ENCODE measurements at regions not wholly inside any gene's neighbourhood (a gene's known extent, or its start where the extent isn't known, plus 50 kb on each side); places are given as distances from the start of the nearest gene placed in this dataset.

DNA sequence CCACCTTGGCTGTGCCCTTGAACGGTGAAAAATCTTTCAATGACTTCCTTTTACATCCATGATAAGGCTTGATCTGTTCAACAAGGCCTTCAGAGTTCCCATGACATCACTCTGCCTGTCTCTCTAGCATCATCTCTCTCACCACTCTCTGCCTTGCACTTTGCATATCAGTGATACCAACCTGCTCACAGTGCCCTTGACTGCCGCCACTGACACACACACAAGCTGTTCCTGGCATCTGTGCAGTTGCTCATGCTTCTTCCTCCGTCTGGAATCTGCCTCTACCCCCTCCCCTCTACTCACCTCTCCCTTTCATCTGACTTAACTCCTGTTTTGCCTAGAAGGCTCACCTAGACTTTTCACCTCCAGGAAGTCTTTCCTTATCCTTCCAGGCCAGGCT is 79.1 kb upstream of the SEC11C start (continued):
- TF ChIP-seq, protein P1, sequence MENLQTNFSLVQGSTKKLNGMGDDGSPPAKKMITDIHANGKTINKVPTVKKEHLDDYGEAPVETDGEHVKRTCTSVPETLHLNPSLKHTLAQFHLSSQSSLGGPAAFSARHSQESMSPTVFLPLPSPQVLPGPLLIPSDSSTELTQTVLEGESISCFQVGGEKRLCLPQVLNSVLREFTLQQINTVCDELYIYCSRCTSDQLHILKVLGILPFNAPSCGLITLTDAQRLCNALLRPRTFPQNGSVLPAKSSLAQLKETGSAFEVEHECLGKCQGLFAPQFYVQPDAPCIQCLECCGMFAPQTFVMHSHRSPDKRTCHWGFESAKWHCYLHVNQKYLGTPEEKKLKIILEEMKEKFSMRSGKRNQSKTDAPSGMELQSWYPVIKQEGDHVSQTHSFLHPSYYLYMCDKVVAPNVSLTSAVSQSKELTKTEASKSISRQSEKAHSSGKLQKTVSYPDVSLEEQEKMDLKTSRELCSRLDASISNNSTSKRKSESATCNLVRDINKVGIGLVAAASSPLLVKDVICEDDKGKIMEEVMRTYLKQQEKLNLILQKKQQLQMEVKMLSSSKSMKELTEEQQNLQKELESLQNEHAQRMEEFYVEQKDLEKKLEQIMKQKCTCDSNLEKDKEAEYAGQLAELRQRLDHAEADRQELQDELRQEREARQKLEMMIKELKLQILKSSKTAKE (IDR thresholded peaks at IDR 0.05; ENCODE audit: low read depth, poor library complexity, severe bottlenecking): no peak
- no peak for TF ChIP-seq GATAD2B (conservative IDR thresholded peaks at IDR 0.05; ENCODE audit: low read depth)
- TF ChIP-seq, protein P2, sequence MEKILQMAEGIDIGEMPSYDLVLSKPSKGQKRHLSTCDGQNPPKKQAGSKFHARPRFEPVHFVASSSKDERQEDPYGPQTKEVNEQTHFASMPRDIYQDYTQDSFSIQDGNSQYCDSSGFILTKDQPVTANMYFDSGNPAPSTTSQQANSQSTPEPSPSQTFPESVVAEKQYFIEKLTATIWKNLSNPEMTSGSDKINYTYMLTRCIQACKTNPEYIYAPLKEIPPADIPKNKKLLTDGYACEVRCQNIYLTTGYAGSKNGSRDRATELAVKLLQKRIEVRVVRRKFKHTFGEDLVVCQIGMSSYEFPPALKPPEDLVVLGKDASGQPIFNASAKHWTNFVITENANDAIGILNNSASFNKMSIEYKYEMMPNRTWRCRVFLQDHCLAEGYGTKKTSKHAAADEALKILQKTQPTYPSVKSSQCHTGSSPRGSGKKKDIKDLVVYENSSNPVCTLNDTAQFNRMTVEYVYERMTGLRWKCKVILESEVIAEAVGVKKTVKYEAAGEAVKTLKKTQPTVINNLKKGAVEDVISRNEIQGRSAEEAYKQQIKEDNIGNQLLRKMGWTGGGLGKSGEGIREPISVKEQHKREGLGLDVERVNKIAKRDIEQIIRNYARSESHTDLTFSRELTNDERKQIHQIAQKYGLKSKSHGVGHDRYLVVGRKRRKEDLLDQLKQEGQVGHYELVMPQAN (conservative IDR thresholded peaks at IDR 0.05): no peak
- no peak for TF ChIP-seq CBFB (IDR thresholded peaks at IDR 0.05; ENCODE audit: low read depth)

DNA sequence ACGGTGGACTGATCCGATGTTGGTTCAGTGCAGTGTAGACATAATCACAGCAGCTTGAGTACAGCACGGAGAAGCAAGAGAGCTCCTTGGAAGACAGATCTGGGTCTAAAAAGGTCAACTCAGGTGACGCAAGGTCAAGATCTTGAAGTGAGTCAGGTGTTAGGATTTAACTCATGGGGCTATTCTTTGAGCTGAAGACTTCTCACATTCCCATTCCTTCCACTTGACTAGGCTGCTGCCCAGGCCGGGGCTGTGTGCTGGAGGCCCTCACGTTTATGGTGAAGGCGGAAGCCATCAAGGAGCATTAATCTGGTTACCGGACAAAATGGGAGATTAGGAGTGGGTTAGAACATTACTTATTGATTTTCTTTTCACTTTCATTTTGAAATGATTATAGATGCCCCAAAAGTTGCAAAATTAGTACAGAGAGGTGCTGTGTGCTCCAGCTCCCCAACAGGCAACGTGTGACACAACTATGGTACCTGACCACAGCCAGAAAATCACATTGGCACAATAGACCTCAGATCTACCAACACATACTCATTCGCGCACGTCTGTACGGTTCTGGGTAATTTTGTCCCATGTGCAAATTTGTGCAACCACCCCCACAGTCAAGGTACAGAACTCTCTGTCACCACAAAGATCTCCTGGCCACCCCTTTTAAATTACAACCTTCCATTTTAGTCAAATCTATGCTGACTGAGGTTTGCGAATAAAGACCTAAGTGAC is 77.6 kb upstream of the SEC11C start:
- Histone ChIP-seq H3K4me1 (ENCODE audit: control insufficient read depth, insufficient read depth, low read length) (peaks cover 14% of the 10 kb centered on the region), H3K27ac (ENCODE audit: control insufficient read depth, insufficient read depth) (no peak overlapping the region), H2AFZ (ENCODE audit: control insufficient read depth, low read depth, low read length) (peak overlapping the region; percentile 24; the same call in 1 of the 2 replicates), H3K27me3 (replicated peaks in 1 of 2; ENCODE audit: control insufficient read depth in 2 of 2, insufficient read depth in 2 of 2, low read length in 1 of 2) (no peaks in the 10 kb centered on the region; a peak in 3 of 4 replicates), H3K4me2 (ENCODE audit: control insufficient read depth, insufficient read depth) (peak overlapping the region; percentile 59), H3K9ac (ENCODE audit: control insufficient read depth, insufficient read depth, low read length) (no peak overlapping the region), H4K20me1 (ENCODE audit: control insufficient read depth, insufficient read depth) (no peaks in the 10 kb centered on the region), H3K36me3 (ENCODE audit: control insufficient read depth in 2 of 2, insufficient read depth in 2 of 2, low read length in 1 of 2) (no peaks in the 10 kb centered on the region), H3K79me2 (ENCODE audit: control insufficient read depth, insufficient read depth, low read length) (no peaks in the 10 kb centered on the region), H3K4me3 (no peak overlapping the region), H3K9me3 (replicated peaks; ENCODE audit: control insufficient read depth, insufficient read depth, low read length) (no peaks in the 10 kb centered on the region)
- SMC1A ChIA-PET (ENCODE audit: uncharacterized antibody, unreplicated experiment): interaction anchor here (1.0 to 4.8 kb wide), 4 partner anchors 280 to 293 kb away, joined by 3 to 34 read pairs (median 4); no protein-coding TSS in a partner anchor
- intact Hi-C loops (cut with micrococcal nuclease; ENCODE audit: unreplicated experiment) (no loop called here), in situ Hi-C loops (cut with MboI) (loop anchor here (5.0 to 25.0 kb wide), 2 partner anchors 535 to 575 kb away; no protein-coding TSS in a partner anchor)
- FAIRE-seq: no peak
- WGBS (ENCODE audit: insufficient coverage, insufficient replicate concordance, low lambda C conversion rate, missing lambda C conversion rate): 44% methylated on average over 14 of the region's 14 CpGs
- peak; percentile 27 for DNase-seq (ENCODE audit: low read depth, low spot score)
- CTCF ChIA-PET: interaction anchor here (0.6 to 9.5 kb wide), 6 partner anchors 8 to 532 kb away, joined by 3 to 118 read pairs (median 8); no protein-coding TSS in a partner anchor
- peak; percentile 32 for ATAC-seq
- no TSS peak for BruUV-seq (replicated peaks)
- RAD21 ChIA-PET (ENCODE audit: unreplicated experiment): interaction anchor here (0.6 to 1.7 kb wide), 3 partner anchors 9 to 1318 kb away, joined by 3 to 5 read pairs (median 4); no protein-coding TSS in a partner anchor
- POLR2A ChIA-PET: no interaction called here
- TF ChIP-seq KAT2A (conservative IDR thresholded peaks at IDR 0.05; ENCODE audit: control insufficient read depth, low read depth, low read length): no peak
- TF ChIP-seq RUNX3 (IDR thresholded peaks at IDR 0.05; ENCODE audit: low read length): peak; percentile 32
- peak; percentile 32; the same call in 1 of the 2 replicates for TF ChIP-seq NFIC (IDR thresholded peaks at IDR 0.05; ENCODE audit: low read depth, low read length)
- TF ChIP-seq, protein P3, sequence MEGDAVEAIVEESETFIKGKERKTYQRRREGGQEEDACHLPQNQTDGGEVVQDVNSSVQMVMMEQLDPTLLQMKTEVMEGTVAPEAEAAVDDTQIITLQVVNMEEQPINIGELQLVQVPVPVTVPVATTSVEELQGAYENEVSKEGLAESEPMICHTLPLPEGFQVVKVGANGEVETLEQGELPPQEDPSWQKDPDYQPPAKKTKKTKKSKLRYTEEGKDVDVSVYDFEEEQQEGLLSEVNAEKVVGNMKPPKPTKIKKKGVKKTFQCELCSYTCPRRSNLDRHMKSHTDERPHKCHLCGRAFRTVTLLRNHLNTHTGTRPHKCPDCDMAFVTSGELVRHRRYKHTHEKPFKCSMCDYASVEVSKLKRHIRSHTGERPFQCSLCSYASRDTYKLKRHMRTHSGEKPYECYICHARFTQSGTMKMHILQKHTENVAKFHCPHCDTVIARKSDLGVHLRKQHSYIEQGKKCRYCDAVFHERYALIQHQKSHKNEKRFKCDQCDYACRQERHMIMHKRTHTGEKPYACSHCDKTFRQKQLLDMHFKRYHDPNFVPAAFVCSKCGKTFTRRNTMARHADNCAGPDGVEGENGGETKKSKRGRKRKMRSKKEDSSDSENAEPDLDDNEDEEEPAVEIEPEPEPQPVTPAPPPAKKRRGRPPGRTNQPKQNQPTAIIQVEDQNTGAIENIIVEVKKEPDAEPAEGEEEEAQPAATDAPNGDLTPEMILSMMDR (IDR thresholded peaks at IDR 0.05 in 2 of 3, conservative IDR thresholded peaks at IDR 0.05 in 1 of 3; ENCODE audit: control insufficient read depth in 2 of 3, extremely low read depth in 1 of 3, insufficient read depth in 1 of 3, low read depth in 3 of 3, low read length in 3 of 3): no peak
- TF ChIP-seq HDAC6 (IDR thresholded peaks at IDR 0.05; ENCODE audit: unreplicated experiment): no peak
- TF ChIP-seq CREM (IDR thresholded peaks at IDR 0.05; ENCODE audit: low read depth): no peak
- TF ChIP-seq, protein P4, sequence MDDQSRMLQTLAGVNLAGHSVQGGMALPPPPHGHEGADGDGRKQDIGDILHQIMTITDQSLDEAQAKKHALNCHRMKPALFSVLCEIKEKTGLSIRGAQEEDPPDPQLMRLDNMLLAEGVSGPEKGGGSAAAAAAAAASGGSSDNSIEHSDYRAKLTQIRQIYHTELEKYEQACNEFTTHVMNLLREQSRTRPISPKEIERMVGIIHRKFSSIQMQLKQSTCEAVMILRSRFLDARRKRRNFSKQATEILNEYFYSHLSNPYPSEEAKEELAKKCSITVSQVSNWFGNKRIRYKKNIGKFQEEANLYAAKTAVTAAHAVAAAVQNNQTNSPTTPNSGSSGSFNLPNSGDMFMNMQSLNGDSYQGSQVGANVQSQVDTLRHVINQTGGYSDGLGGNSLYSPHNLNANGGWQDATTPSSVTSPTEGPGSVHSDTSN (IDR thresholded peaks at IDR 0.05; ENCODE audit: insufficient replicate concordance, low read depth, low read length): peak; percentile 33
